ENCODE measurements at regions not wholly inside any gene's neighbourhood (a gene's known extent, or its start where the extent isn't known, plus 50 kb on each side); places are given as distances from the start of the nearest gene placed in this dataset.

GRCh38 chr9:75235632-75236031, 147.3 kb downstream of the OSTF1 start (continued):
- TF ChIP-seq WT1 (tag by site-specific recombination; IDR thresholded peaks at IDR 0.05) (no peak), ZNF658 (tag by site-specific recombination; IDR thresholded peaks at IDR 0.05) (no peak), ZNF248 (tag by site-specific recombination; IDR thresholded peaks at IDR 0.05) (no peak)

GRCh38 chr9:75238311-75238976, 150.1 kb downstream of the OSTF1 start:
- Histone ChIP-seq H3K4me3 (ENCODE audit: low read depth, low read length) (no peak overlapping the region), H3K4me1 (ENCODE audit: control insufficient read depth, insufficient read depth, low read length) (no peaks in the 10 kb centered on the region), H3K27ac (ENCODE audit: extremely low read depth, low read depth, low read length) (no peak overlapping the region), H3K36me3 (ENCODE audit: control insufficient read depth in 2 of 2, insufficient read depth in 1 of 2, low read length in 2 of 2) (no peaks in the 10 kb centered on the region), H3K9me3 (ENCODE audit: control insufficient read depth, insufficient read depth, low read depth, low read length) (no peaks in the 10 kb centered on the region)
- ChIA-PET CTCF (interaction anchor here (0.5 to 3.3 kb wide), 26 partner anchors 9 to 1342 kb away, joined by 3 to 20 read pairs (median 4); no protein-coding TSS in a partner anchor), POLR2A (no interaction called here)
- no peak for TF ChIP-seq ZNF404 (tag by site-specific recombination; IDR thresholded peaks at IDR 0.05)
- peak; percentile 71 for TF ChIP-seq ZNF654 (tag by site-specific recombination; IDR thresholded peaks at IDR 0.05; ENCODE audit: low read depth)

- Histone ChIP-seq H3K4me1 (ENCODE audit: control insufficient read depth, insufficient read depth, low read length) (no peaks in the 10 kb centered on the region), H3K27ac (ENCODE audit: extremely low read depth, low read depth, low read length) (no peak overlapping the region), H3K36me3 (ENCODE audit: control insufficient read depth in 2 of 2, insufficient read depth in 1 of 2, low read length in 2 of 2) (no peaks in the 10 kb centered on the region), H3K9me3 (ENCODE audit: control insufficient read depth, insufficient read depth, low read depth, low read length) (no peaks in the 10 kb centered on the region), H3K4me3 (ENCODE audit: low read depth, low read length) (no peak overlapping the region)
- ChIA-PET POLR2A (no interaction called here), CTCF (interaction anchor here (0.5 to 3.3 kb wide), 9 partner anchors 13 to 615 kb away, joined by 3 to 20 read pairs (median 5); no protein-coding TSS in a partner anchor)
- no peak for TF ChIP-seq ZNF24 (tag by site-specific recombination; IDR thresholded peaks at IDR 0.05)
- no peak for TF ChIP-seq FEZF1 (tag by site-specific recombination; IDR thresholded peaks at IDR 0.05)
- TF ChIP-seq ZNF677 (tag by site-specific recombination; IDR thresholded peaks at IDR 0.05) = no peak
- no peak for TF ChIP-seq ZNF501 (tag by site-specific recombination; IDR thresholded peaks at IDR 0.05)
- TF ChIP-seq ZNF16 (tag by site-specific recombination; IDR thresholded peaks at IDR 0.05; ENCODE audit: low read depth) = no peak
- no peak for TF ChIP-seq ZNF433 (tag by site-specific recombination; IDR thresholded peaks at IDR 0.05; ENCODE audit: low read depth)
- TF ChIP-seq ZNF26 (tag by site-specific recombination; IDR thresholded peaks at IDR 0.05) = no peak
- no peak for TF ChIP-seq ZNF23 (tag by site-specific recombination; IDR thresholded peaks at IDR 0.05; ENCODE audit: borderline replicate concordance)
- TF ChIP-seq RBAK (tag by site-specific recombination; IDR thresholded peaks at IDR 0.05) = no peak
- TF ChIP-seq ZNF626 (tag by site-specific recombination; IDR thresholded peaks at IDR 0.05) = no peak
- TF ChIP-seq ZNF580 (tag by site-specific recombination; IDR thresholded peaks at IDR 0.05) = no peak
These were observed 150.9 kb downstream of the OSTF1 start for GRCh38 chr9:75239176-75239575.

- Histone ChIP-seq H3K9me3 (ENCODE audit: control insufficient read depth, insufficient read depth, low read depth, low read length) (no peaks in the 10 kb centered on the region), H3K27ac (ENCODE audit: extremely low read depth, low read depth, low read length) (no peak overlapping the region), H3K4me3 (ENCODE audit: low read depth, low read length) (no peak overlapping the region), H3K36me3 (ENCODE audit: control insufficient read depth in 2 of 2, insufficient read depth in 1 of 2, low read length in 2 of 2) (no peaks in the 10 kb centered on the region), H3K4me1 (ENCODE audit: control insufficient read depth, insufficient read depth, low read length) (no peaks in the 10 kb centered on the region)
- ChIA-PET CTCF (interaction anchor here (0.5 to 1.5 kb wide), 3 partner anchors 14 to 443 kb away, joined by 3 to 4 read pairs (median 3); no protein-coding TSS in a partner anchor), POLR2A (no interaction called here)
- TF ChIP-seq ZNF114 (tag by site-specific recombination; IDR thresholded peaks at IDR 0.05) (no peak), ZNF521 (tag by site-specific recombination; IDR thresholded peaks at IDR 0.05) (no peak), ZNF184 (tag by site-specific recombination; IDR thresholded peaks at IDR 0.05) (no peak), KLF16 (tag by site-specific recombination; IDR thresholded peaks at IDR 0.05) (no peak), ZNF341 (tag by site-specific recombination; IDR thresholded peaks at IDR 0.05; ENCODE audit: low read depth) (no peak), INSM2 (tag by site-specific recombination; IDR thresholded peaks at IDR 0.05) (no peak), ZSCAN4 (tag by site-specific recombination; IDR thresholded peaks at IDR 0.05) (no peak), ZNF580 (tag by site-specific recombination; IDR thresholded peaks at IDR 0.05) (no peak), PRDM1 (tag by site-specific recombination; IDR thresholded peaks at IDR 0.05) (no peak), ZNF777 (tag by site-specific recombination; IDR thresholded peaks at IDR 0.05; ENCODE audit: borderline replicate concordance) (no peak)
These were observed 154.1 kb downstream of the OSTF1 start for GRCh38 chr9:75242426-75242825.

Measured in HEK293 (cell line).